A673 (cell line): ENCODE measurements at regions not wholly inside any gene's neighbourhood (a gene's known extent, or its start where the extent isn't known, plus 50 kb on each side); places are given as distances from the start of the nearest gene placed in this dataset.

ENCODE experiments used
- CTCF ChIP-seq: fragments of 300-800, 200-600 bp; sonication (generic); conservative IDR thresholded peaks from 2 replicates; pipeline ENCODE4 v1.5.1; 2017; ENCODE audit warnings: low read depth, mild to moderate bottlenecking, antibody characterized with exemption, low read length, moderate library complexity, mixed read lengths
- EZH2 ChIP-seq: fragments of 200-600 bp; sonication (generic); IDR thresholded peaks from 2 replicates; pipeline ENCODE4 v1.6.1; 2017; ENCODE audit warnings: borderline replicate concordance, low read depth, mild to moderate bottlenecking, mixed read lengths, antibody characterized with exemption, low read length; ENCODE audit not compliant: poor library complexity, severe bottlenecking

- TF ChIP-seq CTCF (no peak), EZH2 (no peak)
Measured at GRCh38 chr10:7090529-7090928, 320.3 kb downstream of the SFMBT2 start.
